A673 (cell line): ENCODE measurements at regions not wholly inside any gene's neighbourhood (a gene's known extent, or its start where the extent isn't known, plus 50 kb on each side); places are given as distances from the start of the nearest gene placed in this dataset.

ENCODE experiments used
- CTCF ChIP-seq: fragments of 300-800, 200-600 bp; sonication (generic); conservative IDR thresholded peaks from 2 replicates; pipeline ENCODE4 v1.5.1; 2017; ENCODE audit warnings: low read depth, mild to moderate bottlenecking, antibody characterized with exemption, low read length, moderate library complexity, mixed read lengths
- EZH2 ChIP-seq: fragments of 200-600 bp; sonication (generic); IDR thresholded peaks from 2 replicates; pipeline ENCODE4 v1.6.1; 2017; ENCODE audit warnings: borderline replicate concordance, low read depth, mild to moderate bottlenecking, mixed read lengths, antibody characterized with exemption, low read length; ENCODE audit not compliant: poor library complexity, severe bottlenecking

- TF ChIP-seq CTCF (no peak), EZH2 (no peak)
Measured at GRCh38 chr15:69991551-69991980, 106.2 kb downstream of the TLE3 start.
